Mucosa of rectum (tissue), 2 donors: ENCODE measurements at regions not wholly inside any gene's neighbourhood (a gene's known extent, or its start where the extent isn't known, plus 50 kb on each side); places are given as distances from the start of the nearest gene placed in this dataset.

Source experiments
- H3K27ac ChIP-seq, 2 donors: one replicate each; pipeline ENCODE4 v1.7.0; 2013; ENCODE audit warnings: inconsistent platforms in 2 of 2, low read depth in 2 of 2, low read length in 2 of 2
- H3K27me3 ChIP-seq, 2 donors: one replicate each; pipeline ENCODE4 v1.7.0; 2013; ENCODE audit warnings: low read length in 2 of 2; ENCODE audit not compliant: control insufficient read depth in 2 of 2, insufficient read depth in 2 of 2
- H3K36me3 ChIP-seq, 2 donors: one replicate each; pipeline ENCODE4 v1.7.0; 2013; ENCODE audit warnings: low read length in 2 of 2; ENCODE audit not compliant: control insufficient read depth in 2 of 2, insufficient read depth in 2 of 2
- H3K4me1 ChIP-seq, 2 donors: one replicate each; pipeline ENCODE4 v1.7.0; 2013; ENCODE audit warnings: low read length in 2 of 2, mild to moderate bottlenecking in 1 of 2; ENCODE audit not compliant: control insufficient read depth in 2 of 2, insufficient read depth in 2 of 2
- H3K4me3 ChIP-seq, 2 donors: one replicate each; pipeline ENCODE4 v1.7.0; 2013; ENCODE audit warnings: low read length in 2 of 2
- H3K9ac ChIP-seq, 2 donors: one replicate each; pipeline ENCODE4 v1.7.0; 2013; ENCODE audit warnings: low read length in 2 of 2, low read depth in 1 of 2, mild to moderate bottlenecking in 1 of 2
- H3K9me3 ChIP-seq, 2 donors: one replicate each; pipeline ENCODE4 v1.7.0; 2013; ENCODE audit warnings: low read length in 2 of 2; ENCODE audit not compliant: control insufficient read depth in 2 of 2
- donor health status: healthy.
- donor health status: Normal muscosa, but diverticular disease.

DNA sequence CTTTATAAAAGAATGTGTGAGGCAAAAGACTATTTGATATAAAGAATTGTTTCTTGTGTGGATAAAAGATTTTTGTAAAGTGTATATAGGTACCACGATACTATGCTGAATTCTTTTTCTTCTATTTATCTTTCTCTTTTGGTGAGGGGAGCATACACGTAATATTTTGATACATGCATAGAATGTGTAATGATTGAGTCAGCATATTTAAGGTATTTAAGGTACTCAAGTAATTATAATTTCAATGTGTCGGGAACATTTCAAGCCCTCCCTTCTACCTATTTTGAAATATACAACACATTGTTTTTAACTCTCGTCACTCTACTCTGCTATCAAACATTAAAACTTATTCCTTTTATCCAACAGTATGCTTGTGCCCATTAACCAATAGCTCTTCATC, 1221.6 kb upstream of the PHF14 start:
- no peaks in the 10 kb centered on the region for H3K27me3 ChIP-seq
- no peaks in the 10 kb centered on the region for H3K36me3 ChIP-seq
- H3K4me1 ChIP-seq, result no peaks in the 10 kb centered on the region
- H3K9me3 ChIP-seq, result no peaks in the 10 kb centered on the region
- no peak overlapping the region for H3K27ac ChIP-seq
- no peak overlapping the region for H3K4me3 ChIP-seq
- no peak overlapping the region for H3K9ac ChIP-seq

DNA sequence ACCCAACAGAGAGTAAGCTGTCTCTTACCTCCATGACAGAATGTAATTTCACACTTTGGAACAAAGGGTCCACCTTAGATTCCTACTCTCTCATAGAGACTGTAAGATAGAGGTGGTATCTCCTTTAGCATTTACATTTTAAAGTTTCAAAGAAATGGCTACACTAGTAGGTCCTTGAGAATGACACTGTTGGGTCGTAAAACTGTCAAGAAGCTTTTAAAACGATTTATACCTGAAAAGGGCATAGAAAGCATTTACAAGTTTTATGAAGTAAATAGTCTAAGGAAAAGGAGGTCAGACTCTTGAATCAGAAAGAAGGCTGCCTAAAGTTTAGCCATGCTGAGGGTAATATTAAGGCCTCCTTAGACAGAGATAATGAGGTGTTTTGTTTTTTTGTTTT, 1212.4 kb upstream of the PHF14 start:
- no peak overlapping the region for H3K4me3 ChIP-seq
- H3K9me3 ChIP-seq, result peaks cover 2 to 3% of the 10 kb centered on the region in 2 donors
- H3K9ac ChIP-seq, result no peak overlapping the region
- no peaks in the 10 kb centered on the region for H3K4me1 ChIP-seq
- H3K36me3 ChIP-seq, result no peaks in the 10 kb centered on the region
- H3K27ac ChIP-seq, result no peak overlapping the region
- no peaks in the 10 kb centered on the region for H3K27me3 ChIP-seq

DNA sequence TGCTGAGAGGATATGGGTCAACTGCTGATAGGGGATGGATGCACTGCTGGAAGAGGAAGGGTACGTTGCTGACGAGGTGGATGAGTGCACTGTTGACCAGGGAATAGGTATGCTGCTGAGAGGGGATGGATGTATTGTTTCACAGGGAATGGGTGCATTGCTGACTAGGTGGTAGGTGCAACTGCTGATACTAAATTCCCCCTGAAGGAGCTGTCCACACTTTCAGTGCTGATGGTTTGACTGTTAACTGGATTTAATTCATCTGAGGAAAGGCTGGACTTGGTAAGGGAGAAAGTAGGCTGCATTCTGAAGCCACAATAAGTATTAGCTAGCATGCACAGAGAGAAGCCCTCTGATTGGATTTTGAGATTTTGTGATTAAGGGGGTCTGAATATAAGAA, 1196.8 kb upstream of the PHF14 start:
- H3K27ac ChIP-seq, result no peak overlapping the region
- no peaks in the 10 kb centered on the region for H3K36me3 ChIP-seq
- peaks cover 2 to 7% of the 10 kb centered on the region in 2 donors for H3K9me3 ChIP-seq
- H3K9ac ChIP-seq, result no peak overlapping the region
- no peak overlapping the region for H3K4me3 ChIP-seq
- H3K27me3 ChIP-seq, result no peaks in the 10 kb centered on the region
- no peaks in the 10 kb centered on the region for H3K4me1 ChIP-seq

DNA sequence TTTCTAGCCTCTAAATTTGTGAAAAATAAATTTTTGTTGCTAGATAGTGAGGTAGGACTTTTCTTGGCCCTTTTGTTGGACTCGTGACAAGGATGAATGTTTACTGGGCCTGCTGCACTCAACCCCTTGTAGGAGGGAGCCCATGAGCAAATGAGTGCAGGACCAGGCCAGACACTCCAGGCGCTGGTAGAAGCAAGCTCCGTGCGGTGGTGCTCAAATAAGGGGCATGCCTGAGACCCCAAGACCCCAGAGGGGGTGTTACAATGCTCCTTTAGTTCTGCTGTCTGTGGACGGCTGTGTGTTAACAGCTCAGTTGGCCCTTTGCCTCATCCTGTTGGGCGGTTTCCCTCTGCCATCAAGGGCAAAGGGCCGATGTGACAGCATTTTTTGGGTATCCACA, 1195.3 kb upstream of the PHF14 start:
- Histone ChIP-seq H3K36me3 (no peaks in the 10 kb centered on the region), H3K27ac (no peak overlapping the region), H3K4me1 (no peaks in the 10 kb centered on the region), H3K9ac (no peak overlapping the region), H3K27me3 (no peaks in the 10 kb centered on the region), H3K9me3 (peaks cover 2 to 7% of the 10 kb centered on the region in 2 donors), H3K4me3 (no peak overlapping the region)

DNA sequence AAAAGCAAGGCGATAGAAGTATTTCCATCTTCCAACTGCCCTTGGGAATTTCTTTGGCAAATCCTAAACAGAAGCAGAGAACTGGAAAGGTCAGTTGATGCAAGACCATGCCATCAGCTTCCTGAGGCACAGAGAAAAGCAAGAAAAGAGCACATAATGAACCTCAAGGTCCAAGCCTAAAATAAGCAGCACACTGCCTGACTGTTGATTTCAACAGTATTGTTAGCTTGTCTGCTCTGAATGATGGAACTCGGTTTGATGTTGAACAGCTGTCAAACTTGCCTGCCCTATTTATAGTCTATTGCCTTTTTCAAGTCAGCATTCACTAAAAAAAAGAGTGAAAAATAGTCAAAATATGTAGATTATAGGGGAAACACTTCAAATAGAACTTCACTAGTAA, 1192.0 kb upstream of the PHF14 start:
- H3K4me3 ChIP-seq, result no peak overlapping the region
- no peaks in the 10 kb centered on the region for H3K27me3 ChIP-seq
- H3K9ac ChIP-seq, result no peak overlapping the region
- H3K36me3 ChIP-seq, result no peaks in the 10 kb centered on the region
- H3K27ac ChIP-seq, result no peak overlapping the region
- no peaks in the 10 kb centered on the region for H3K4me1 ChIP-seq
- peaks cover 0 to 10% of the 10 kb centered on the region in 2 donors for H3K9me3 ChIP-seq

DNA sequence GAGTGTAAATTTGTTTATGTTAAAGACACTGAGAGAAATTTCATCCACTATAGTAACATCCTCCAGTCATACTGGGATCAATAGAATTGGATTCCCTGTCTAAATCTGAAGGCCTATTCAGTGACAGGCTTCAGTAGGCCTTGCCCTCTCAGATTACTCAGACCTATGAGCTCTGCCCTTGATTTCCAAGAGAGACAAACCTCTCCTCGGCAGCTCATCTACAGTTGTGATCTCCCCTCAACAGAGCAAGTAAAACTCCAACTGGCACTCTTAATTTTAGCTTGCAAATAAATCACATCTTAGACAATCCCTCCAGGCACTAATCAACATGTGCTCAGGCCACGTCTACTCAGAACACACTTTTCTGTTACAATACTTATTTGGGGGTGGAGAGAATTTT, 1191.4 kb upstream of the PHF14 start:
- no peak overlapping the region for H3K4me3 ChIP-seq
- peaks cover 0 to 10% of the 10 kb centered on the region in 2 donors for H3K9me3 ChIP-seq
- H3K27ac ChIP-seq, result no peak overlapping the region
- no peak overlapping the region for H3K9ac ChIP-seq
- H3K36me3 ChIP-seq, result no peaks in the 10 kb centered on the region
- no peaks in the 10 kb centered on the region for H3K27me3 ChIP-seq
- H3K4me1 ChIP-seq, result no peaks in the 10 kb centered on the region

DNA sequence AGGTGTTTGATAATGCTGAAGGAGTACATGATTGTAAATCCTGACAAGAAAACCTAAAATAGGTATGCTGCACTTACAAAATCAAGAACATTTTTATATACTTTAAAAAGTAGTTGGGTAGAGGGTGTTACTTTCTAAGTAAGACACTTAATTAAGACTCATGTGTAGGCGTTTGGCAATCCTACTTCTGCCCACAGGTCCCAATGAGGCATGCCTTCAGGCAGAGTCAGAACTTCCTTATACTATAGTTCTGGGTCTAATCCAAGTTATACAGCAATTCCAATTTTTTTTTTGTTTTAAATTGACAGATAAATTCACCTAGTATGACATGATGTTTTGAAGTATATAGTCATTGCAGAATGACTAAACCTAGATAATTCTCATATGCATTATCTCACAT, 1188.5 kb upstream of the PHF14 start:
- Histone ChIP-seq H3K4me3 (no peak overlapping the region), H3K4me1 (no peaks in the 10 kb centered on the region), H3K9me3 (peaks cover 0 to 6% of the 10 kb centered on the region in 2 donors), H3K36me3 (no peaks in the 10 kb centered on the region), H3K9ac (no peak overlapping the region), H3K27me3 (no peaks in the 10 kb centered on the region), H3K27ac (no peak overlapping the region)

DNA sequence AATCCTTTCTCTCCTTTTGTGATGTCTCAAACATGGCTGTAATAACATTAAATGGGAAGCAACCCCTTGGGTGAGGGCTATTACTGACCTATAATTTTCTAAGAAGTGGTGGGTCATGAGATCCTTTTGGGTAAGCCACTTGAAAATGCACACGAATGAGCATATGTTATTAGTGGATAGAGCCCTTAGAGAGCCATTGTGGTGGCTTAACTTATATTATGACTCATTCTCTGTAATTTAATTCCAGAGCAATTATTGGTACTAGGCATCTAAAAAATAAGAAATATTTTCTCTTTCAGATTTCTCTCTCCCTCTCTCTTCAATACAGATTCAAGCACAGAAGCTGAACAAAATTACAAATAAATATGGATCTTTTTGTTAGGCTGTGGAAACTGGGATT, 1177.4 kb upstream of the PHF14 start:
- no peak overlapping the region for H3K27ac ChIP-seq
- no peaks in the 10 kb centered on the region for H3K4me1 ChIP-seq
- no peak overlapping the region for H3K4me3 ChIP-seq
- H3K36me3 ChIP-seq, result no peaks in the 10 kb centered on the region
- no peak overlapping the region for H3K9ac ChIP-seq
- no peaks in the 10 kb centered on the region for H3K9me3 ChIP-seq
- H3K27me3 ChIP-seq, result no peaks in the 10 kb centered on the region

DNA sequence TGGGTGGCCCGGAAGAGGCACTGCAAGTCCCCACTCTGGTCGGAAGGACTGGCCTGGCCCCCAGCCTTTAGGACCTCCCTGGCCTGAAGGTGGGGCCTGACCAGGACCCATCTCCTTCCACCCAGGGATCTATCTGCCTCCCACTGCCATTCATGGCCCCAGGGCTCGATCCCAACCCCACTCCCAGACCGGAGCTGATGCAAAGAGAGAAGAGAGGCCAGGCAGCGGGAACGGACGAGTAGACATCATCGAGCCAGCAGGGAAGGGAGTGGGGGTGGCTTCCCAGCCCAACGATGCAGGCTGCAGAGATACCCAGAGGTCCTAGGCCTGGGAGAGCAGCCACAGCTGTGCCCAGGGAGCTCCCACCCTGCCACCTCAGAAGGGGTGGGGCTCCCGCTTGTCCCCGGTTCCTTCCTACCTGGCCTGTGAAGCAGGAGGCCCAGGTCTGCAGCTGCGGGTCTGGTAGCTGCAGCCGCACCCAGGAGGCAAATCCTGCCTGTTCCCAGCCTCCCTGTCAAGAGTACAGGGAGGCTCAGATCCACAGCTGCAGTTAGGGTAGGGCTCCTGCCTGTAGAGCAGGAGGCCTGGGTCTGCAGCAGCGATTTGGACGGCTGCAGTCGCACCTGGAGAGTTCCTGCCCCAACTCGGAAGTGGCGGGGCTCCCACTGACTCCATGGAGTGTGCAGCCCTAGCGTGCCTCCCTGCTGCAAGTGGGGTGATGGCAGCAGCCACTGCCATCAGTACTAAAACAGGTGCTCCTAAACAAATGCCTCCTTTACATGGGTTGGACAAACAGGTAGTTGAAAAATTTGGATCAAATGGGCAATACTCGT, 1151.0 kb upstream of the PHF14 start:
- Histone ChIP-seq H3K27me3 (no peaks in the 10 kb centered on the region), H3K9ac (no peak overlapping the region), H3K9me3 (no peaks in the 10 kb centered on the region), H3K4me3 (no peak overlapping the region), H3K4me1 (no peaks in the 10 kb centered on the region), H3K27ac (no peak overlapping the region), H3K36me3 (no peaks in the 10 kb centered on the region)

DNA sequence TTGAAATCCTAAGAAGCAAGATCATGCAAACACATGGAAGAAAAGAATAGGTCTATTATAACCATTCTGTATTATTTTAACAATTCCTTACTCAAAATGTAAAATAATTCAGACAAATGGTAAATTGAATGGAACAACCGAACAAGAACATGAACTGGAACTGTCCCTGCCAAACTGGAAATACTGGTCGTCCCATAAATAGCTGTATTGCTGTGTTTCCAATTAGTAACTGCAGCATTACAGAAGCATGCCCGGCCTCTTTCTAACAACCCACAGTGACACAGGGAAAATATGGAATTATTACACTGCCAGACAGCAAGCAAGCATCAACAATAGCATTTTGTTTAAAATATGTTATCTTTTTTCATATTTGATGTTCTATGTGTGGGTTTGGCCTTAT, 1138.5 kb upstream of the PHF14 start:
- Histone ChIP-seq H3K9ac (no peak overlapping the region), H3K4me3 (no peak overlapping the region), H3K4me1 (no peaks in the 10 kb centered on the region), H3K9me3 (no peaks in the 10 kb centered on the region), H3K36me3 (no peaks in the 10 kb centered on the region), H3K27me3 (no peaks in the 10 kb centered on the region), H3K27ac (no peak overlapping the region)
